HG03280 (cell line): ENCODE measurements at regions not wholly inside any gene's neighbourhood (a gene's known extent, or its start where the extent isn't known, plus 50 kb on each side); places are given as distances from the start of the nearest gene placed in this dataset.

Experiments
- ATAC-seq: cut with Tn5 transposase; IDR thresholded peaks from one replicate; pipeline ENCODE4 v1.9.1; 2021; ENCODE audit warnings: mild to moderate bottlenecking, moderate library complexity; ENCODE audit not compliant: unreplicated experiment

GRCh38 chr7:46532571-46532970 is 611.5 kb upstream of the IGFBP3 start:
- ATAC-seq = no peak

DNA sequence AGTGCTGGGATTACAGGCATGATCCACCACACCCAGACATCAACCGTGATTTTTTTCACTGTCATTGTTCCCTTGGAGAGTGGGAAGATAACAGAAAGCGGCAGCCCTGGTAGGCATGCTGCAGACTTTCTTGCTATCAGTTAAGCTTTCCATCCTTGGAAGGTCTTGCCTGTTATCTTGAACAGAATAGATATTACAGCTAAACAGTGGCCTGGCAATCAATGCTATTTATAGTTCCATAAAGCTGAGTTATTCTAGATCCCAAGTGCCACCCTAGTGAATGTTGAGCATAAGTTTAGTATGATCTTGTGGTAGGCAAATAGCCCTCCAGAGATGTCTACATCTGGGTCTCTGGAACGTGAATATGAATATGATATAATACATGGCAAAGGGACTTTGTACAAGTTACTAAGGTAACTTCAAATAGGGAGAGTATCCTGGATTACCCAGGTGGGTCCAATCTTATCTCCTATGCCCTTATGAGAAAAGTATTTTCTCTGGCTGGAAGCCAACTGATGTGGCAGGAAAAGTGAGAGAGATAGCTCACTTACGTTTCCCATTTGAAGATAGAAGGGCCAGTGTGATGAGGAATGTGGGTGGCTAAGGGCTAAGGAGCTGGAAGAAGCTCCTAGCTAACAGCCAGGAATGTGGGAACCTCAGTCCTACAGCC is 609.1 kb upstream of the IGFBP3 start:
- no peak for ATAC-seq

DNA sequence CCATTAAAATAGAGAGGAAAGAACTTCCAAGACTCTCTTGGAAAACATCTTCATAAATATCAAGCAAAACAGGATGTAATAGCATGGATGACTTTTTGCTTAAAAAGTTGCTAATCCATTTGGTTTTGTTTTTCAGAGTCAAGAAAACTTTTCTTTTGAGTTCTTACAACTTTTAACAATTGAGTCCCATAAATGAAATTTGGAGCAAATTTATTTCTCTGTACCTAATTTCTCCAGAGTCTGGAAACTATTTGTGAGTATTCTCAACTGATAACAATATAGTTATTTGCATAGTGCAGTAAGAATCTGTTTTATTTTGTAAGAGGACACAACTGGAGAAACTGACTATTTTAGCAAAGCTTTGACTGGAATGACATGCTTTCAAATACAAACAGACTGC is 606.3 kb upstream of the IGFBP3 start:
- no peak for ATAC-seq

DNA sequence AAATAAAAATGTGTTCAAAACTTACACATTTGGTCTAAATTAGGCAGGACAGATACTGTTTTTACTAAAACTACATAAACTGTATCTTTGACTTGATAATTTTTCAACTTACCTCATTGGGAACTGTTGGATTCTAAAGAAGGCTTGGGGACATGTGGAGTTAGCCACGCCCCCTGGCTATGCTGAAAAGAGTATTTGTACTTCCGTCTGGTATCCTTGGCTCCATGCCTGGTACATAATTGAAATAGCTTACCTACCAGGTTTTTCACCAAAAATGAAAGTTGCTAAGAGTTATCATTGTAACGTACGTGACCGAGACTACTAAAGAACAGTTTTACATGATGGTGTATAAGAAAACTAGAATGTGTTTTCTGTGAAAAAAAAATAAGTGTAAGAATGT is 604.8 kb upstream of the IGFBP3 start:
- ATAC-seq = no peak

DNA sequence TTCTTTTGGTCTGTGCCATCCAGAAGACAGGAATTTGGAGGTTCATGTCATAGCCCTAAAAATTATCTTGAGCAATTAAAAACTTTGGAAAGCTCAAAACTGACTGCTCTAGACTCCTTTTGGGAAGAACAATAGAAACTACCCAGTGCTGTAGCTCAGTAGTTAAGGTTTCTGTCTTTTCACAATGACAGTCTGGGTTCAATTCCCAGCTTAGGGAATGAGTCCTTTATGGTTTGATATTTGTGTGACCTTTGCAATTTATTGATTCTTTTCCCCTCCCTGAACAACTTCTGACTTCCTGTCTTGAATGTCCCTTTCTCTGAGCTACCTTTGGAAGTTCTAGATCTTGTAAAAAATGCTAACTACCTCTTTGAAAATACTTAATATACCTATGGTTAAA is 603.3 kb upstream of the IGFBP3 start:
- ATAC-seq = no peak

GRCh38 chr7:46522354-46522906 is 601.4 kb upstream of the IGFBP3 start:
- ATAC-seq = no peak

GRCh38 chr7:46518713-46519112 is 597.6 kb upstream of the IGFBP3 start:
- ATAC-seq = no peak

DNA sequence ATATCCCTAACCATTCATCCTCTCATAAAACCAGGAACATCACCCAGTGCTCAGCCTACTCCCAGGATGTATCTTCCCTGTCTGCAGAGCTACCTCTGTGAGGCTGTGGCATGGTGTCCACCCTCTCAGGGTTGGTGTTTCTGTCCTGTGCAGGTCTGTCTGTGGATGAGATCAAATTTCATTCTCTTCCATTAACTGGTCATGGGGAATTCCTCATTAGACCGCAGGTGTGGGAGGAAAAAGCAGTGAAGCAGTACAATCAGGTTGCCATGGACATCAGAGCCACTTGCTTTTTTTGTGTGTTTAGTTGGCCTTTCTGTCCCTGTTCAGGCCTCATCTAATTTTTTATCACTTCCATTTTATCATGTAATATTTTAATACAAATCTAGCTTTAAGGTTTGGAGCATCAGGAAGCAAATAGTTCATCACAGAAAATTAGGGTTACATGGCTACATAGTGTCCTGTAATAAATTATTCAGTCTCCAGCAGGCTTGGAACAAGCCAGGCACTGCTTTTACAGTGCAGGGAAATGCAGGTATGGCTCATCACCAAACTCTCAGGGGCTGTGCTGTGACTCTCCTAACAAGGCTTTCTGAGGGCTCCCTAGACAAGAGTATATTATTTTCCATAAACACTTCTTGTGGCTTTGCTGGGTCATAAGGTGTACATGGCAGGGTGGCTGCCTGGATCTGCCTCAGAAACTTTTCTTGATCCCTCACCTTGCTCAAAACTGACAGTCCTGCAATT is 594.9 kb upstream of the IGFBP3 start:
- no peak for ATAC-seq

GRCh38 chr7:46513447-46513848 is 592.4 kb upstream of the IGFBP3 start:
- no peak for ATAC-seq

DNA sequence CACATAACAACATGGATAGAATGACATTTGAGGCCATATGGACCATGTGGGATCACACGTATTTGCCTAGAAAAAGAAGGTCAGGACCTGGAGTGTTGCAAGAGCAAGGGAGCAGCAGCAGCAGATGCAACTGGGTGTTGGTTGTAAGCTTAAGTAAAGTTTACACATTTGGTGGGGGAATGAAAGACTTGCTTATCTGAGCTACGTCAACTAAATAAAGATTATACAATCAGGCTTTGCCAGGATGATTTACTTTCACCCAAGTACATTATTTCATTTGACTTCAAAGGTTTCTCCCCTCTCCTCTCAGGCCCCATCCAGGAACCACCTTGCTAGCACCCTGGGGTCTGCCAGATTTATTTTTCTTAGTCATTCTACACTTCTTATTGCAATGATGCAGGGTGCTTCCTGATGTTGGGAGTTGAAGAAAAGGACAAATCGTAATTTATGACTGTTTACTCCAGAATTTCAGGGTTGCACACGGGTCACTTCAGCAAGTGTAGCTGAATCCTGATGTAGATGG is 591.9 kb upstream of the IGFBP3 start:
- ATAC-seq = no peak

GRCh38 chr7:46511442-46512215 is 590.6 kb upstream of the IGFBP3 start:
- ATAC-seq = no peak

- no peak for ATAC-seq
Measured at GRCh38 chr7:46508583-46508982, 587.5 kb upstream of the IGFBP3 start.

DNA sequence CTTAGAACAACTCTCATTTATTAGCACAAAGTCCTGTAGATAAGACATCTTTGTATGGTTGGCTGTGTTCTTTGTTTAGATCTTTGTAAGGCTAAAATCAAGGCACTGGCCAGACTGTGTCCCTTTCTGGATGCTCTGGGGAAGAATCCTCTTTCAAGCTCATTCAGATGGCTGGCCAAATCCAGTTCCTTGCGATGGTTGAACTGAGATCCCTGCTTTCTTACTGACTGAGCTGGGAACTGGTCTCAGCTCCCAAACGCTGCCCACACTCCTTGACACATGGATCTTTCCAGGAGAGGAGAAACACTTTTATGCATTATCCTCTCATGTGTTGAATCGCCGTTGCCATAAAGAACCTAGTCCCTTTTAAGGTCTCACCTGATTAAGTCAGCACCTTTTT is 586.5 kb upstream of the IGFBP3 start:
- ATAC-seq = no peak

GRCh38 chr7:46494441-46494840 is 573.4 kb upstream of the IGFBP3 start:
- ATAC-seq = no peak

DNA sequence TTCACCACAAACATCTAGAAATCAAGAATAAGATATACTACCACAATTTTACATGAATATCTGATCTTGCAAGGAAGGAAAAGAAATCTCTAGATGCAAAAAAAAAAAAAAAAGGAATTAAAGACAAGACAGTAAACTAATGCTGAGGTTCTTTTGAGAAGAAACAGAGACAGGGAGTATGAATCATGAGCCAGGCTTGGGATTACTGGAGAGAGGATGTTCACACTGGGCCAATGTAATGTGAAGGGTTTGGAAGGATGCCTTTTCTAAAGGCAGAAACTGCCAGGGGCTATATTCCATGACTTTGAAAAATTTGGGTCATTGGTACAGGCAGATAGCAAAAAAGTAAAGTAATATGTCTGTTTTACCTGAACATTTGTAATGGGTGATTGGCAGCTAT is 573.0 kb upstream of the IGFBP3 start:
- no peak for ATAC-seq

DNA sequence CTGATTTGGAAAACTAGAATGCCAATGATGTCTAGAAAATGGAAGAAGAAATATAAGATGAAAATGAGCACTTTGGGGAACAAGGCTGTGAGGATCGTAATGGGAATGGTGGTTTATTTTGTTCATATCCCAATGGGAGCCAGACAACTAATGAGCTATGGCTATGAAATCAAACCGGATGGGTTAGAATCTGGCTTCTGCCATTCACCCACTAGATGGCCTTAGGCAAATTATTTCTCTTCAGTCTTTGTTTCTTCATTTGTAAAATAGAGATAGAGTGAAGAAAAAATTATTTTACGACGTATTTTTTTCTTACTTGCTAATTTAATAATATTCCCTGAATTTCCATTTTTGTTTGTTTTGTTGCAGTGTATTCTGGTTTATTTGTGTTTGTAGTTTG is 572.1 kb upstream of the IGFBP3 start:
- ATAC-seq = no peak

- no peak for ATAC-seq
Measured at GRCh38 chr7:46492466-46492865, 571.4 kb upstream of the IGFBP3 start.

GRCh38 chr7:46490406-46490805 is 569.3 kb upstream of the IGFBP3 start:
- ATAC-seq = no peak

GRCh38 chr7:46489106-46489505 is 568.0 kb upstream of the IGFBP3 start:
- ATAC-seq = no peak

GRCh38 chr7:46488607-46489006 is 567.5 kb upstream of the IGFBP3 start:
- ATAC-seq = no peak
